Uterus (tissue), 3 donors: ENCODE measurements at regions not wholly inside any gene's neighbourhood (a gene's known extent, or its start where the extent isn't known, plus 50 kb on each side); places are given as distances from the start of the nearest gene placed in this dataset.

ENCODE experiments used
- DNase-seq, 2 donors: peaks; one replicate each; pipeline ENCODE4 v3.0.0-alpha.2; 2019 to 2020
- H3K27ac ChIP-seq, 2 donors: fragments of 200-600 bp; sonication (generic); 1 replicate in 1 of 2; 2 replicates in 1 of 2; pipeline ENCODE4 v1.5.1; 2016 to 2018
- H3K27me3 ChIP-seq, 2 donors: fragments of 200-600 bp; sonication (generic); one replicate each; pipeline ENCODE4 v1.5.1; 2018 to 2019; ENCODE audit warnings: control low read depth in 1 of 2
- H3K36me3 ChIP-seq, 2 donors: fragments of 200-600 bp; sonication (generic); one replicate each; pipeline ENCODE4 v1.5.1; 2019; ENCODE audit warnings: control low read depth in 1 of 2
- H3K4me1 ChIP-seq, 2 donors: fragments of 200-600 bp; sonication (generic); one replicate each; pipeline ENCODE4 v1.5.1; 2018 to 2019; ENCODE audit warnings: control low read depth in 1 of 2
- H3K4me3 ChIP-seq, 2 donors: fragments of 200-600 bp; sonication (generic); 1 replicate in 1 of 2; 2 replicates in 1 of 2; pipeline ENCODE4 v1.5.1; 2018 to 2019; ENCODE audit warnings: mild to moderate bottlenecking in 1 of 2
- H3K9me3 ChIP-seq, 2 donors: fragments of 200-600 bp; sonication (generic); one replicate each; pipeline ENCODE4 v1.5.1; 2019; ENCODE audit warnings: control low read depth in 1 of 2
- CTCF ChIP-seq, 4 experiments: fragments of 200-600 bp in 2 of 4; fragments of 450-650 bp in 2 of 4; sonication (generic) in 2 of 4; IDR thresholded peaks; one replicate each; pipeline ENCODE4 v1.5.1; 2016 to 2019; ENCODE audit warnings: antibody characterized with exemption in 4 of 4, mild to moderate bottlenecking in 2 of 4, moderate library complexity in 1 of 4
- POLR2A ChIP-seq, 2 donors: fragments of 450-650 bp; IDR thresholded peaks; one replicate each; pipeline ENCODE4 v1.6.1; 2016; ENCODE audit warnings: antibody characterized with exemption in 2 of 2, mild to moderate bottlenecking in 1 of 2, moderate library complexity in 1 of 2
- intact Hi-C: fragments of 100-400 bp; cut with DNase I; formaldehyde crosslinking; loops from one replicate; pipeline ENCODE4 v1.15.1; 2023; ENCODE audit warnings: low total_unique reads
- donor health status: DM: yes; HTN: yes; CAD: no.

- TF ChIP-seq CTCF (IDR thresholded peaks at IDR 0.05) (no peak), POLR2A (IDR thresholded peaks at IDR 0.05) (no peak)
- Histone ChIP-seq H3K4me1 (no peaks in the 10 kb centered on the region), H3K4me3 (no peak overlapping the region), H3K36me3 (no peaks in the 10 kb centered on the region), H3K27me3 (no peaks in the 10 kb centered on the region), H3K27ac (no peak overlapping the region), H3K9me3 (no peaks in the 10 kb centered on the region)
- intact Hi-C loops = no loop called here
- no peak for DNase-seq
Measured at GRCh38 chr2:6653281-6653750, 212.4 kb downstream of the CMPK2 start.

- Histone ChIP-seq H3K9me3 (no peaks in the 10 kb centered on the region), H3K4me3 (no peak overlapping the region), H3K27me3 (no peaks in the 10 kb centered on the region), H3K27ac (no peak overlapping the region), H3K4me1 (no peaks in the 10 kb centered on the region), H3K36me3 (no peaks in the 10 kb centered on the region)
- no peak for DNase-seq
- intact Hi-C loops = no loop called here
- TF ChIP-seq POLR2A (IDR thresholded peaks at IDR 0.05) = no peak
- no peak for TF ChIP-seq CTCF (IDR thresholded peaks at IDR 0.05)
Measured at GRCh38 chr2:6654279-6654678, 211.4 kb downstream of the CMPK2 start.

GRCh38 chr2:6656633-6657032, 209.1 kb downstream of the CMPK2 start:
- no peaks in the 10 kb centered on the region for H3K9me3 ChIP-seq
- no peaks in the 10 kb centered on the region for H3K36me3 ChIP-seq
- no peaks in the 10 kb centered on the region for H3K27me3 ChIP-seq
- intact Hi-C loops = no loop called here
- H3K4me3 ChIP-seq = no peak overlapping the region
- no peak overlapping the region for H3K27ac ChIP-seq
- no peaks in the 10 kb centered on the region for H3K4me1 ChIP-seq
- TF ChIP-seq CTCF (IDR thresholded peaks at IDR 0.05) (no peak), POLR2A (IDR thresholded peaks at IDR 0.05) (no peak)
- DNase-seq = no peak

DNA sequence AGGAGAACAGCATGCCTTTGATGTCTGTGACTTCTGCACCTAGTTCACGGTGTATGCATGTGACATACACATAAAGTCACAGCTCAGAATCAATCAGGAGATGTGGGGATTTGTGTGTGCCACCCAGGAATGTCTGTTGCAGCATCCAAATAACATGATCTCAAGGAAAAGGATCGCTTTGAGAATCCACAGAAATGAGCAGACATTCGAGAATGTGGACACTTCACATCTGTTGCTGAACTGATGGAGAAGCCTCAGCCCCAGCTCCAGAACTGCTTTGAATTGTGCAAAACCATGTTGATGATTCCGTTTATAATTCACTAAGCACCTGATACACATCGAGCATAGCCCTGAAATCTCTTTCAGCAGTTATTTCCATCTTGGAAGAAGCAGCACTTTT, 208.6 kb downstream of the CMPK2 start:
- no peak for DNase-seq
- Histone ChIP-seq H3K27ac (no peak overlapping the region), H3K4me1 (no peaks in the 10 kb centered on the region), H3K4me3 (no peak overlapping the region), H3K9me3 (no peaks in the 10 kb centered on the region), H3K36me3 (no peaks in the 10 kb centered on the region), H3K27me3 (no peaks in the 10 kb centered on the region)
- TF ChIP-seq CTCF (IDR thresholded peaks at IDR 0.05) (no peak), POLR2A (IDR thresholded peaks at IDR 0.05) (no peak)
- intact Hi-C loops = no loop called here

GRCh38 chr2:6657855-6658254, 207.9 kb downstream of the CMPK2 start:
- Histone ChIP-seq H3K27me3 (no peaks in the 10 kb centered on the region), H3K27ac (no peak overlapping the region), H3K36me3 (no peaks in the 10 kb centered on the region), H3K9me3 (no peaks in the 10 kb centered on the region), H3K4me1 (no peaks in the 10 kb centered on the region), H3K4me3 (no peak overlapping the region)
- no peak for DNase-seq
- TF ChIP-seq CTCF (IDR thresholded peaks at IDR 0.05) (no peak), POLR2A (IDR thresholded peaks at IDR 0.05) (no peak)
- intact Hi-C loops = no loop called here
